ENCODE measurements at regions not wholly inside any gene's neighbourhood (a gene's known extent, or its start where the extent isn't known, plus 50 kb on each side); places are given as distances from the start of the nearest gene placed in this dataset.

DNA sequence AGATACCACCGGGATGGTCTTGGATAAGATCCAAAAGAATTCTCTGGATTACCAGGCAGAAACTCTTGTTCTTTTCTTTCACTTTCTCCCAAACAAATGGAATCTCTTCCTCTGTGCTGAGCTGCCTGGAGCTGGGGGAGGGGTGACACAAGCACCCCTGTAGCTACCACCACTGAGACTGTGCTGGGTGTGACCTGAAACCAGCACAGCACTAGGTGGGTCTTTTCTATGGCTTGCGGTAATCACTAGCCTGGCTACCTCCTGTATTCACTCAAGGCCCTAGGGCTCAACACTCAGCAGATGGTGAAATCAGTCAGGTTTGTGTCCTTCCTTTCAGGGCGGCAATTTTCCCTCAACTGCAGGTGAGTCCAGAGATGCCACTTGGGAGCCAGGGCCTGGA is 122.4 kb upstream of the CENPW start:
- TF ChIP-seq CTCF (IDR thresholded peaks at IDR 0.05) (no peak), POLR2A (IDR thresholded peaks at IDR 0.05) (no peak)

Data from body of pancreas (tissue), 4 donors.